Upper lobe of left lung (tissue), 4 donors: ENCODE measurements at regions not wholly inside any gene's neighbourhood (a gene's known extent, or its start where the extent isn't known, plus 50 kb on each side); places are given as distances from the start of the nearest gene placed in this dataset.

Experiments
- CTCF ChIP-seq, 6 experiments: fragments of 450-650 bp in 4 of 6; fragments of 200-600 bp in 2 of 6; sonication (generic) in 2 of 6; IDR thresholded peaks; one replicate each; pipeline ENCODE4 v1.5.1; 2016 to 2019; ENCODE audit warnings: antibody characterized with exemption in 6 of 6
- POLR2A ChIP-seq, 4 donors: fragments of 450-650 bp; IDR thresholded peaks; one replicate each; pipeline ENCODE4 v1.5.1; 2016 to 2017; ENCODE audit warnings: antibody characterized with exemption in 4 of 4, mild to moderate bottlenecking in 2 of 4

- TF ChIP-seq CTCF (IDR thresholded peaks at IDR 0.05) (no peak), POLR2A (IDR thresholded peaks at IDR 0.05) (no peak)
Measured at GRCh38 chr1:72336776-72337175, 54.4 kb upstream of the NEGR1 start.
